K562 (cell line): ENCODE measurements at regions not wholly inside any gene's neighbourhood (a gene's known extent, or its start where the extent isn't known, plus 50 kb on each side); places are given as distances from the start of the nearest gene placed in this dataset.

Experiments
- CTCF ChIP-seq, 3 experiments: IDR thresholded peaks in 2 of 3; conservative IDR thresholded peaks in 1 of 3; 2 replicates each; pipeline ENCODE4 v1.5.1; 2011 to 2012; ENCODE audit warnings: low read length in 3 of 3, mild to moderate bottlenecking in 3 of 3, control low read depth in 2 of 3, improper control_type of control experiment in 1 of 3, inconsistent platforms in 1 of 3, low read depth in 1 of 3, mixed read lengths in 1 of 3, moderate library complexity in 1 of 3; ENCODE audit not compliant: insufficient read depth in 2 of 3
- FOSL1 ChIP-seq: fragments of 200-800 bp; sonication (Bioruptor generic); conservative IDR thresholded peaks from 2 replicates; pipeline ENCODE4 v1.6.1; 2016; ENCODE audit warnings: missing genetic modification characterization, missing compliant biosample characterization
- HCFC1 ChIP-seq: IDR thresholded peaks from 2 replicates; pipeline ENCODE4 v1.6.1; 2012; ENCODE audit warnings: low read depth, low read length, improper control_type of control experiment
- NFIC ChIP-seq: fragments of 450-650 bp; IDR thresholded peaks from 2 replicates; pipeline ENCODE4 v1.6.1; 2017; ENCODE audit warnings: mild to moderate bottlenecking, inconsistent platforms
- PTBP1 ChIP-seq: fragments of 200-400 bp; formaldehyde crosslinking; IDR thresholded peaks from 2 replicates; pipeline ENCODE4 v1.6.1; 2017; ENCODE audit warnings: low read depth, low read length
- RBBP5 ChIP-seq: fragments of 200-600 bp; sonication (generic); IDR thresholded peaks from 2 replicates; pipeline ENCODE4 v1.6.1; 2012; ENCODE audit warnings: borderline replicate concordance, mild to moderate bottlenecking, low read length, control low read depth, inconsistent platforms; ENCODE audit not compliant: insufficient read depth, poor library complexity, severe bottlenecking
- SIX5 ChIP-seq, 2 experiments: IDR thresholded peaks; 2 replicates each; pipeline ENCODE4 v1.6.1; 2011; ENCODE audit warnings: low read length in 2 of 2, borderline replicate concordance in 1 of 2, low read depth in 1 of 2, mild to moderate bottlenecking in 1 of 2, moderate library complexity in 1 of 2; ENCODE audit not compliant: insufficient read depth in 1 of 2
- TBL1XR1 ChIP-seq, 2 experiments: IDR thresholded peaks; 2 replicates each; pipeline ENCODE4 v1.6.1; 2012; ENCODE audit warnings: improper control_type of control experiment in 2 of 2, low read length in 2 of 2, mild to moderate bottlenecking in 1 of 2
- ZNF146 ChIP-seq: IDR thresholded peaks from one replicate; pipeline ENCODE4 v1.6.1; 2018; ENCODE audit warnings: missing compliant biosample characterization; ENCODE audit not compliant: unreplicated experiment
- TF ChIP-seq, protein P1 (sequence below): sonication (generic); formaldehyde crosslinking; IDR thresholded peaks from 2 replicates; pipeline ENCODE4 v1.8.1; 2023; ENCODE audit warnings: mild to moderate bottlenecking, missing genetic modification reagents
- TF ChIP-seq, protein P2 (sequence below): fragments of 450-650 bp; conservative IDR thresholded peaks from 2 replicates; pipeline ENCODE4 v1.6.1; 2016; ENCODE audit warnings: missing genetic modification characterization, low read depth, mild to moderate bottlenecking, missing compliant biosample characterization, moderate library complexity
- TF ChIP-seq, protein P3 (sequence below), 2 experiments: fragments of 450-650 bp; formaldehyde crosslinking in 1 of 2; IDR thresholded peaks; 2 replicates each; pipeline versions ENCODE4 v1.4.0 to v1.6.1; 2014 to 2020; ENCODE audit warnings: mild to moderate bottlenecking in 2 of 2, borderline replicate concordance in 1 of 2, low read depth in 1 of 2

DNA sequence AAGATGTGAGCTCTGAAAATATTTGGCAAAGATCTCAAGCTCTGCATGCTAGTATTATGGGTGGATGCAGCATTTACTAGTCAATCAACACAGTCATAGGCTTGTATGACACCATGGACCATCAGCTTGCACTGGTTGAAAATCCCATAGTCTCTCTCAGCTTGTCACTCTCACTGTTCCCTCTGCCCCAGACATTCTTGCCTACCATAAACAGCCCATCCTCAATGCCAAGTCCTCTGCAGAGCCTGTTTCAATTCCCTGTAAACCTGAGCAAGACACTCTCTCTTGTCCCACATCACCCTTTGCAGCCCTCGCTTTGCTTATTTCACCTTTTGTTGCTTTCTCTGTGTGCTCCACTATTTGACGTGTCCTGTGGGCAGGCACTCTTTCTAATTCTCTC is 264.6 kb downstream of the ICE1 start:
- TF ChIP-seq ZNF146 (CRISPR knock-in tag): no peak
- no peak for TF ChIP-seq CTCF (IDR thresholded peaks at IDR 0.05 in 2 of 3, conservative IDR thresholded peaks at IDR 0.05 in 1 of 3; ENCODE audit: insufficient read depth in 2 of 3, low read depth in 1 of 3, low read length in 3 of 3)
- TF ChIP-seq RBBP5: no peak
- no peak for TF ChIP-seq HCFC1
- TF ChIP-seq, protein P1, sequence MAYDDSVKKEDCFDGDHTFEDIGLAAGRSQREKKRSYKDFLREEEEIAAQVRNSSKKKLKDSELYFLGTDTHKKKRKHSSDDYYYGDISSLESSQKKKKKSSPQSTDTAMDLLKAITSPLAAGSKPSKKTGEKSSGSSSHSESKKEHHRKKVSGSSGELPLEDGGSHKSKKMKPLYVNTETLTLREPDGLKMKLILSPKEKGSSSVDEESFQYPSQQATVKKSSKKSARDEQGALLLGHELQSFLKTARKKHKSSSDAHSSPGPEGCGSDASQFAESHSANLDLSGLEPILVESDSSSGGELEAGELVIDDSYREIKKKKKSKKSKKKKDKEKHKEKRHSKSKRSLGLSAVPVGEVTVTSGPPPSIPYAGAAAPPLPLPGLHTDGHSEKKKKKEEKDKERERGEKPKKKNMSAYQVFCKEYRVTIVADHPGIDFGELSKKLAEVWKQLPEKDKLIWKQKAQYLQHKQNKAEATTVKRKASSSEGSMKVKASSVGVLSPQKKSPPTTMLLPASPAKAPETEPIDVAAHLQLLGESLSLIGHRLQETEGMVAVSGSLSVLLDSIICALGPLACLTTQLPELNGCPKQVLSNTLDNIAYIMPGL (CRISPR knock-in tag): no peak
- TF ChIP-seq TBL1XR1 (IDR thresholded peaks at IDR 0.05; ENCODE audit: low read length in 2 of 2): no peak
- TF ChIP-seq, protein P2, sequence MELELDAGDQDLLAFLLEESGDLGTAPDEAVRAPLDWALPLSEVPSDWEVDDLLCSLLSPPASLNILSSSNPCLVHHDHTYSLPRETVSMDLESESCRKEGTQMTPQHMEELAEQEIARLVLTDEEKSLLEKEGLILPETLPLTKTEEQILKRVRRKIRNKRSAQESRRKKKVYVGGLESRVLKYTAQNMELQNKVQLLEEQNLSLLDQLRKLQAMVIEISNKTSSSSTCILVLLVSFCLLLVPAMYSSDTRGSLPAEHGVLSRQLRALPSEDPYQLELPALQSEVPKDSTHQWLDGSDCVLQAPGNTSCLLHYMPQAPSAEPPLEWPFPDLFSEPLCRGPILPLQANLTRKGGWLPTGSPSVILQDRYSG (tag): no peak
- TF ChIP-seq, protein P3, sequence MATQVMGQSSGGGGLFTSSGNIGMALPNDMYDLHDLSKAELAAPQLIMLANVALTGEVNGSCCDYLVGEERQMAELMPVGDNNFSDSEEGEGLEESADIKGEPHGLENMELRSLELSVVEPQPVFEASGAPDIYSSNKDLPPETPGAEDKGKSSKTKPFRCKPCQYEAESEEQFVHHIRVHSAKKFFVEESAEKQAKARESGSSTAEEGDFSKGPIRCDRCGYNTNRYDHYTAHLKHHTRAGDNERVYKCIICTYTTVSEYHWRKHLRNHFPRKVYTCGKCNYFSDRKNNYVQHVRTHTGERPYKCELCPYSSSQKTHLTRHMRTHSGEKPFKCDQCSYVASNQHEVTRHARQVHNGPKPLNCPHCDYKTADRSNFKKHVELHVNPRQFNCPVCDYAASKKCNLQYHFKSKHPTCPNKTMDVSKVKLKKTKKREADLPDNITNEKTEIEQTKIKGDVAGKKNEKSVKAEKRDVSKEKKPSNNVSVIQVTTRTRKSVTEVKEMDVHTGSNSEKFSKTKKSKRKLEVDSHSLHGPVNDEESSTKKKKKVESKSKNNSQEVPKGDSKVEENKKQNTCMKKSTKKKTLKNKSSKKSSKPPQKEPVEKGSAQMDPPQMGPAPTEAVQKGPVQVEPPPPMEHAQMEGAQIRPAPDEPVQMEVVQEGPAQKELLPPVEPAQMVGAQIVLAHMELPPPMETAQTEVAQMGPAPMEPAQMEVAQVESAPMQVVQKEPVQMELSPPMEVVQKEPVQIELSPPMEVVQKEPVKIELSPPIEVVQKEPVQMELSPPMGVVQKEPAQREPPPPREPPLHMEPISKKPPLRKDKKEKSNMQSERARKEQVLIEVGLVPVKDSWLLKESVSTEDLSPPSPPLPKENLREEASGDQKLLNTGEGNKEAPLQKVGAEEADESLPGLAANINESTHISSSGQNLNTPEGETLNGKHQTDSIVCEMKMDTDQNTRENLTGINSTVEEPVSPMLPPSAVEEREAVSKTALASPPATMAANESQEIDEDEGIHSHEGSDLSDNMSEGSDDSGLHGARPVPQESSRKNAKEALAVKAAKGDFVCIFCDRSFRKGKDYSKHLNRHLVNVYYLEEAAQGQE (IDR thresholded peaks at IDR 0.05; ENCODE audit: borderline replicate concordance): no peak
- TF ChIP-seq, protein P3 (CRISPR knock-in tag; IDR thresholded peaks at IDR 0.05; ENCODE audit: low read depth): no peak
- TF ChIP-seq FOSL1: no peak
- no peak for TF ChIP-seq NFIC
- no peak for TF ChIP-seq PTBP1
- no peak for TF ChIP-seq SIX5 (IDR thresholded peaks at IDR 0.05; ENCODE audit: borderline replicate concordance in 1 of 2, insufficient read depth in 1 of 2, low read depth in 1 of 2, low read length in 2 of 2)
